Bronchial epithelial cell (primary cell): ENCODE measurements at regions not wholly inside any gene's neighbourhood (a gene's known extent, or its start where the extent isn't known, plus 50 kb on each side); places are given as distances from the start of the nearest gene placed in this dataset.

Experiments
- DNase-seq: peaks from one replicate; pipeline ENCODE4 v3.0.0-alpha.2; 2010; ENCODE audit warnings: low read depth
- FAIRE-seq: peaks from 2 replicates; lab custom pipeline; 2011; peaks lifted over from hg19 to GRCh38; lab: Jason Lieb, UNC
- H3K27me3 ChIP-seq: 2 replicates; pipeline ENCODE4 v1.5.1; 2011; ENCODE audit warnings: low read length; ENCODE audit not compliant: control insufficient read depth, insufficient read depth
- H3K36me3 ChIP-seq: 2 replicates; pipeline ENCODE4 v1.5.1; 2011; ENCODE audit warnings: low read length; ENCODE audit not compliant: control insufficient read depth, insufficient read depth
- H3K4me3 ChIP-seq: 2 replicates; pipeline ENCODE4 v1.5.1; 2011; ENCODE audit warnings: mild to moderate bottlenecking, low read depth, low read length, control low read depth
- TF ChIP-seq, protein P1 (sequence below): IDR thresholded peaks from 2 replicates; pipeline ENCODE4 v1.5.1; 2011; ENCODE audit warnings: mild to moderate bottlenecking, moderate library complexity, low read length, control low read depth, inconsistent platforms; ENCODE audit not compliant: insufficient read depth, severe bottlenecking

- Histone ChIP-seq H3K4me3 (no peak overlapping the region), H3K36me3 (no peaks in the 10 kb centered on the region), H3K27me3 (no peaks in the 10 kb centered on the region)
- DNase-seq (no peak), FAIRE-seq (no peak)
- TF ChIP-seq, protein P1, sequence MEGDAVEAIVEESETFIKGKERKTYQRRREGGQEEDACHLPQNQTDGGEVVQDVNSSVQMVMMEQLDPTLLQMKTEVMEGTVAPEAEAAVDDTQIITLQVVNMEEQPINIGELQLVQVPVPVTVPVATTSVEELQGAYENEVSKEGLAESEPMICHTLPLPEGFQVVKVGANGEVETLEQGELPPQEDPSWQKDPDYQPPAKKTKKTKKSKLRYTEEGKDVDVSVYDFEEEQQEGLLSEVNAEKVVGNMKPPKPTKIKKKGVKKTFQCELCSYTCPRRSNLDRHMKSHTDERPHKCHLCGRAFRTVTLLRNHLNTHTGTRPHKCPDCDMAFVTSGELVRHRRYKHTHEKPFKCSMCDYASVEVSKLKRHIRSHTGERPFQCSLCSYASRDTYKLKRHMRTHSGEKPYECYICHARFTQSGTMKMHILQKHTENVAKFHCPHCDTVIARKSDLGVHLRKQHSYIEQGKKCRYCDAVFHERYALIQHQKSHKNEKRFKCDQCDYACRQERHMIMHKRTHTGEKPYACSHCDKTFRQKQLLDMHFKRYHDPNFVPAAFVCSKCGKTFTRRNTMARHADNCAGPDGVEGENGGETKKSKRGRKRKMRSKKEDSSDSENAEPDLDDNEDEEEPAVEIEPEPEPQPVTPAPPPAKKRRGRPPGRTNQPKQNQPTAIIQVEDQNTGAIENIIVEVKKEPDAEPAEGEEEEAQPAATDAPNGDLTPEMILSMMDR: no peak
Observed at GRCh38 chr3:39587113-39587512, 119.6 kb downstream of the MOBP start.

- no peak overlapping the region for H3K4me3 ChIP-seq
- H3K27me3 ChIP-seq: no peaks in the 10 kb centered on the region
- no peak for DNase-seq
- TF ChIP-seq, protein P1: no peak
- no peaks in the 10 kb centered on the region for H3K36me3 ChIP-seq
- FAIRE-seq: no peak
Observed at GRCh38 chr3:39590806-39591205, 123.3 kb downstream of the MOBP start.

DNA sequence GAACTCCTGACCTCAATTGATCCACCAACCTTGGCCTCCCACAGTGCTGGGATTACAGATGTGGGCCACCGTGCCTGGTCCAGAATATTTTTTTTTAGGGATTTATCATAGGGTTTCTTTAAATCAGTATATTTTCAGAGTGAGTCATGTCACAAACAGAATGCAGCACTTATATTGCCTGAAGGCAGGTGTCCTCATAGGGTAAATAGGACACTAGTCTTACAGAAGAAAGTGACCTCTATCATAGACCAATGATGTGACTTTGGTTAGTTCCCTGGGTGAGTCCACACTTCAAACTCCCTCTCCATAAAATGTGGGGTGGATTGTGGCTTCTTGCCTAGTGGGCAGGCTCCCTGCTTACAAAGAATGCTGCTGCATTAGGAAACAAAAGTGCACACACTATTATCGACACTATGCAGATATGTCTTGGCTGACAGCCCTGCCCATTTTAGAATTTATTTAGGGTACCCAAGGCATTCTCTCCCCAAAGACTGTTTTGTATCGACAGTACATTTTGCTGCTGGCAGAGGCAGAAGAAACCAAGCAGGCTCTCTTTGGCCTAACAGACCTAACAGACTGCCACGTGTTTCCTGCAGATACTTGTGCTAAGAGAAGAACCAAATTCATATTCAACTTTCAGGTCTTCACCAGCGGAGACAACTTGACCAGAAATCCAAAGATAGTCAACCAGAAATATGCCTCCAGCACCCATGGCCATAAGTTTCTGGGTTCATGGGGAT is 125.0 kb downstream of the MOBP start:
- Histone ChIP-seq H3K27me3 (no peaks in the 10 kb centered on the region), H3K36me3 (no peaks in the 10 kb centered on the region), H3K4me3 (no peak overlapping the region)
- DNase-seq (peak; percentile 4), FAIRE-seq (no peak)
- TF ChIP-seq, protein P1: no peak

- Histone ChIP-seq H3K36me3 (no peaks in the 10 kb centered on the region), H3K27me3 (no peaks in the 10 kb centered on the region), H3K4me3 (no peak overlapping the region)
- FAIRE-seq (no peak), DNase-seq (no peak)
- TF ChIP-seq, protein P1: no peak
Observed at GRCh38 chr3:39593341-39593740, 125.9 kb downstream of the MOBP start.

DNA sequence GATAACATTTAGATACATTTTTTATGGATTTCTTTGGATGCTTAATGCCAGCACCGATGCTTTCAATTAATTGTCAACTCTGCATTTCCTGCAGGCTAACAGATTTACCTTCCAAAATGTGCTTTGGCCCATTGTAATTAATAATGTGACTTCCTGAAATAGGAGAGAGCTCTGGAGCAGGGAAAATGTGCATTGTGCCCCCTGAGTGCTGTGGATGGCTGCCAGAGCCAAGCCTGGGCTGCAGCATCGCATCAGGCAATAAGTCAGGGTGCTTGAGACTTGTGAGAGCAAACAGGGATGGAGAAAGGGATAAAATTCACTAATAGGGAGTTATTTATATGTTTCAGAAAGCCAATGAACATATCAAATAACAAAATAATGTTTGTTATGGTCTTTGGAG is 133.8 kb downstream of the MOBP start:
- H3K36me3 ChIP-seq: no peaks in the 10 kb centered on the region
- FAIRE-seq (no peak), DNase-seq (no peak)
- H3K27me3 ChIP-seq: no peaks in the 10 kb centered on the region
- no peak overlapping the region for H3K4me3 ChIP-seq
- TF ChIP-seq, protein P1: no peak

GRCh38 chr3:39605837-39606236 is 138.4 kb downstream of the MOBP start:
- FAIRE-seq (no peak), DNase-seq (no peak)
- Histone ChIP-seq H3K4me3 (no peak overlapping the region), H3K27me3 (no peaks in the 10 kb centered on the region), H3K36me3 (no peaks in the 10 kb centered on the region)
- TF ChIP-seq, protein P1: no peak
